ENCODE measurements at regions not wholly inside any gene's neighbourhood (a gene's known extent, or its start where the extent isn't known, plus 50 kb on each side); places are given as distances from the start of the nearest gene placed in this dataset.

GRCh38 chr4:106588891-106589290 lies 220.3 kb upstream of the GIMD1 start:
- H3K9me3 ChIP-seq (ENCODE audit: control extremely low read depth in 1 of 3, control insufficient read depth in 2 of 3, insufficient read depth in 1 of 3, low read length in 2 of 3) = no peaks in the 10 kb centered on the region
- H2AFZ ChIP-seq (ENCODE audit: insufficient read depth, low read depth, low read length, poor library complexity, severe bottlenecking) = no peak overlapping the region
- DNase-seq (no peak), ATAC-seq (ENCODE audit: low read depth) (no peak)
- H3K4me3 Mint-ChIP-seq = no peak overlapping the region
- no peak overlapping the region for H3K9ac ChIP-seq (ENCODE audit: low read length)
- POLR2A ChIA-PET = no interaction called here
- TF ChIP-seq EZH2 (IDR thresholded peaks at IDR 0.05; ENCODE audit: borderline replicate concordance, insufficient read depth, low read depth, low read length, poor library complexity, severe bottlenecking) (no peak), CTCF (IDR thresholded peaks at IDR 0.05) (no peak)
- no peaks in the 10 kb centered on the region for H4K20me1 ChIP-seq (ENCODE audit: control insufficient read depth, insufficient read depth, low read length, poor library complexity, severe bottlenecking)
- intact Hi-C loops (cut with micrococcal nuclease) = no loop called here
- no peak overlapping the region for H3K4me3 ChIP-seq (ENCODE audit: control extremely low read depth in 1 of 5, extremely low read depth in 1 of 5, insufficient read depth in 1 of 5, low read depth in 2 of 5, low read length in 4 of 5)
- H3K79me2 ChIP-seq (ENCODE audit: control insufficient read depth, insufficient read depth, low read length) = no peaks in the 10 kb centered on the region
- no peak overlapping the region for H3K27ac Mint-ChIP-seq
- WGBS (ENCODE audit: insufficient coverage) = no CpG with 5 or more reads among the region's 1 CpG
- no peaks in the 10 kb centered on the region for H3K4me1 Mint-ChIP-seq
- no peak overlapping the region for H3K4me2 ChIP-seq (replicated peaks; ENCODE audit: low read depth, low read length, poor library complexity, severe bottlenecking)
- no peak overlapping the region for H3K27ac ChIP-seq (ENCODE audit: low read length in 2 of 2)
- CTCF ChIA-PET = no interaction called here
- H3K9me3 Mint-ChIP-seq (ENCODE audit: insufficient read depth) = no peaks in the 10 kb centered on the region
- no peaks in the 10 kb centered on the region for H3K4me1 ChIP-seq (ENCODE audit: control insufficient read depth in 2 of 2, insufficient read depth in 2 of 2, low read length in 2 of 2)
- H3K27me3 ChIP-seq (replicated peaks in 1 of 4; ENCODE audit: control extremely low read depth in 1 of 4, control insufficient read depth in 3 of 4, insufficient read depth in 4 of 4, low read length in 3 of 4) = no peaks in the 10 kb centered on the region
- H3K27me3 Mint-ChIP-seq = no peaks in the 10 kb centered on the region
- H3K36me3 ChIP-seq (replicated peaks in 1 of 2; ENCODE audit: control extremely low read depth in 1 of 2, control insufficient read depth in 1 of 2, extremely low read depth in 1 of 2, insufficient read depth in 2 of 2, low read length in 1 of 2) = no peaks in the 10 kb centered on the region

DNA sequence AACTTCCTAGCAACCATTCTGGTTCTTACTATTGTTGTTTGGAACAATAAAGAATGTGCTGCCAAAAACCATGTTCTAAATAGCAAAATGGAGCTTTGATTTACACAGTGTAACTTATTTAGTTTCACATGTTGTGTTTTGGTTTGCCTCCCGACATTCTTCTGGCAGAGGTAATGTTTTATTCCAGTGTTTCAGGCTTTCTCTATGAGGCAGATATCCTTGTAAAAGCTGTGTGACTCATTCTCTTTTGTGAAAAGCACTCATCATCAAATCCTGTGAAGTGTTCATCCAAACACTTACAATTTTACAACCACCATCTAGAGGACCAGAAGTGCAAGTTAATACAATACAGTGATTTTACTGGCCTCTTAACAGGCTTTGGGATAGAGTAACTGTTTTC lies 219.0 kb upstream of the GIMD1 start:
- Histone ChIP-seq H3K4me2 (replicated peaks; ENCODE audit: low read depth, low read length, poor library complexity, severe bottlenecking) (no peak overlapping the region), H2AFZ (ENCODE audit: insufficient read depth, low read depth, low read length, poor library complexity, severe bottlenecking) (no peak overlapping the region), H3K27ac (ENCODE audit: low read length in 2 of 2) (no peak overlapping the region), H3K36me3 (replicated peaks in 1 of 2; ENCODE audit: control extremely low read depth in 1 of 2, control insufficient read depth in 1 of 2, extremely low read depth in 1 of 2, insufficient read depth in 2 of 2, low read length in 1 of 2) (no peaks in the 10 kb centered on the region), H3K4me1 (ENCODE audit: control insufficient read depth in 2 of 2, insufficient read depth in 2 of 2, low read length in 2 of 2) (no peaks in the 10 kb centered on the region), H3K27me3 (replicated peaks in 1 of 4; ENCODE audit: control extremely low read depth in 1 of 4, control insufficient read depth in 3 of 4, insufficient read depth in 4 of 4, low read length in 3 of 4) (no peaks in the 10 kb centered on the region), H4K20me1 (ENCODE audit: control insufficient read depth, insufficient read depth, low read length, poor library complexity, severe bottlenecking) (no peaks in the 10 kb centered on the region), H3K9me3 (ENCODE audit: control extremely low read depth in 1 of 3, control insufficient read depth in 2 of 3, insufficient read depth in 1 of 3, low read length in 2 of 3) (no peaks in the 10 kb centered on the region), H3K9ac (ENCODE audit: low read length) (no peak overlapping the region), H3K4me3 (ENCODE audit: control extremely low read depth in 1 of 5, extremely low read depth in 1 of 5, insufficient read depth in 1 of 5, low read depth in 2 of 5, low read length in 4 of 5) (no peak overlapping the region), H3K79me2 (ENCODE audit: control insufficient read depth, insufficient read depth, low read length) (no peaks in the 10 kb centered on the region)
- TF ChIP-seq CTCF (IDR thresholded peaks at IDR 0.05) = no peak
- no peak for TF ChIP-seq EZH2 (IDR thresholded peaks at IDR 0.05; ENCODE audit: borderline replicate concordance, insufficient read depth, low read depth, low read length, poor library complexity, severe bottlenecking)
- Mint-ChIP-seq H3K27ac (no peak overlapping the region), H3K9me3 (ENCODE audit: insufficient read depth) (no peaks in the 10 kb centered on the region), H3K4me3 (no peak overlapping the region), H3K4me1 (no peaks in the 10 kb centered on the region), H3K27me3 (no peaks in the 10 kb centered on the region)
- DNase-seq (no peak), ATAC-seq (ENCODE audit: low read depth) (no peak)
- CTCF ChIA-PET = no interaction called here
- POLR2A ChIA-PET = no interaction called here
- no CpG with 5 or more reads among the region's 1 CpG for WGBS (ENCODE audit: insufficient coverage)
- intact Hi-C loops (cut with micrococcal nuclease) = no loop called here

Data from B cell (primary cell).